ENCODE measurements at regions not wholly inside any gene's neighbourhood (a gene's known extent, or its start where the extent isn't known, plus 50 kb on each side); places are given as distances from the start of the nearest gene placed in this dataset.

- in situ Hi-C loops (cut with HindIII; ENCODE audit: extremely low pct_ligation_motif_present, low pct_unique_long_range_greater_than_20kb), result no loop called here
- ATAC-seq, result no peak
Measured at GRCh38 chr3:6521369-6522113, 339.4 kb upstream of the GRM7 start.

More at GRCh38 chr3:6521369-6522113, 339.4 kb upstream of the GRM7 start:
- DNase-seq (ENCODE audit: low spot score) (no peak), FAIRE-seq (no peak)
- no peak overlapping the region for H3K27ac ChIP-seq (ENCODE audit: extremely low read length, insufficient read depth, low read length)
- WGBS (ENCODE audit: low lambda C conversion rate), result 40% methylated on average over 2 of the region's 2 CpGs
- ChIA-PET POLR2A (no interaction called here), CTCF (ENCODE audit: low intra/inter-chr PET ratio, low total read pairs) (no interaction called here)
- H3K36me3 ChIP-seq (replicated peaks in 1 of 2; ENCODE audit: control insufficient read depth in 1 of 2, insufficient read depth in 2 of 2, low read length in 2 of 2), result no peaks in the 10 kb centered on the region
- H3K27me3 ChIP-seq (ENCODE audit: control insufficient read depth in 1 of 2, insufficient read depth in 2 of 2, low read length in 2 of 2), result no peaks in the 10 kb centered on the region
- no TSS peak for BruUV-seq (replicated peaks)
- H3K4me1 ChIP-seq (ENCODE audit: insufficient read depth, low read length), result no peaks in the 10 kb centered on the region
- TF ChIP-seq ZNF501 (CRISPR knock-in tag; IDR thresholded peaks at IDR 0.05), result no peak
- no peak for TF ChIP-seq NR0B2 (CRISPR knock-in tag; IDR thresholded peaks at IDR 0.05)
- no peak for TF ChIP-seq RFX3 (CRISPR knock-in tag; IDR thresholded peaks at IDR 0.05)
- no peak for TF ChIP-seq ZNF720 (CRISPR knock-in tag; IDR thresholded peaks at IDR 0.05)
- TF ChIP-seq, protein P1, sequence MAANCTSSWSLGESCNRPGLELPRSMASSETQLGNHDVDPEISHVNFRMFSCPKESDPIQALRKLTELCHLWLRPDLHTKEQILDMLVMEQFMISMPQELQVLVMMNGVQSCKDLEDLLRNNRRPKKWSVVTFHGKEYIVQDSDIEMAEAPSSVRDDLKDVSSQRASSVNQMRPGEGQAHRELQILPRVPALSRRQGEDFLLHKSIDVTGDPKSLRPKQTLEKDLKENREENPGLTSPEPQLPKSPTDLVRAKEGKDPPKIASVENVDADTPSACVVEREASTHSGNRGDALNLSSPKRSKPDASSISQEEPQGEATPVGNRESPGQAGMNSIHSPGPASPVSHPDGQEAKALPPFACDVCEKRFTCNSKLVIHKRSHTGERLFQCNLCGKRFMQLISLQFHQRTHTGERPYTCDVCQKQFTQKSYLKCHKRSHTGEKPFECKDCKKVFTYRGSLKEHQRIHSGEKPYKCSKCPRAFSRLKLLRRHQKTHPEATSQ (CRISPR knock-in tag; IDR thresholded peaks at IDR 0.05; ENCODE audit: borderline replicate concordance), result no peak
- no peak for TF ChIP-seq AFF4 (CRISPR knock-in tag; IDR thresholded peaks at IDR 0.05)
- TF ChIP-seq ZBTB4 (CRISPR knock-in tag; IDR thresholded peaks at IDR 0.05; ENCODE audit: borderline replicate concordance), result no peak
- no peak for TF ChIP-seq MAF1 (CRISPR knock-in tag; IDR thresholded peaks at IDR 0.05; ENCODE audit: borderline replicate concordance)
- no peak for TF ChIP-seq ZNF543 (CRISPR knock-in tag; IDR thresholded peaks at IDR 0.05)
- H2AFZ ChIP-seq (ENCODE audit: low read length), result no peak overlapping the region
- intact Hi-C loops (cut with micrococcal nuclease; ENCODE audit: unreplicated experiment), result no loop called here
- no peak overlapping the region for H3K9ac ChIP-seq (ENCODE audit: insufficient read depth, low read depth, low read length)
- peaks cover 77% of the 10 kb centered on the region for H3K9me3 ChIP-seq (ENCODE audit: low read length)
- no peaks in the 10 kb centered on the region for H3K79me2 ChIP-seq (ENCODE audit: insufficient read depth, low read length)
- no peak overlapping the region for H3K4me3 ChIP-seq (replicated peaks in 1 of 3; ENCODE audit: insufficient read depth in 1 of 3, low read depth in 2 of 3, low read length in 3 of 3)
- no peak overlapping the region for H3K4me2 ChIP-seq (ENCODE audit: low read depth, low read length)
- no peaks in the 10 kb centered on the region for H4K20me1 ChIP-seq (ENCODE audit: insufficient read depth, low read length)
